Peyer's patch (tissue), 4 donors: ENCODE measurements at regions not wholly inside any gene's neighbourhood (a gene's known extent, or its start where the extent isn't known, plus 50 kb on each side); places are given as distances from the start of the nearest gene placed in this dataset.

Experiments
- CTCF ChIP-seq, 6 experiments: fragments of 450-650 bp in 4 of 6; fragments of 200-600 bp in 2 of 6; sonication (generic) in 1 of 6; IDR thresholded peaks; one replicate each; pipeline ENCODE4 v1.5.1; 2017 to 2019; ENCODE audit warnings: antibody characterized with exemption in 6 of 6, mild to moderate bottlenecking in 3 of 6, moderate library complexity in 1 of 6
- POLR2A ChIP-seq, 2 donors: fragments of 450-650 bp; IDR thresholded peaks; one replicate each; pipeline ENCODE4 v1.5.1; 2017; ENCODE audit warnings: antibody characterized with exemption in 2 of 2, mild to moderate bottlenecking in 2 of 2, moderate library complexity in 2 of 2

GRCh38 chr11:38952698-38953097, 2354.7 kb upstream of the RAG2 start:
- TF ChIP-seq CTCF (IDR thresholded peaks at IDR 0.05): no peak
- TF ChIP-seq POLR2A (IDR thresholded peaks at IDR 0.05): no peak
